Esophagus muscularis mucosa (tissue), 3 donors: ENCODE measurements at regions not wholly inside any gene's neighbourhood (a gene's known extent, or its start where the extent isn't known, plus 50 kb on each side); places are given as distances from the start of the nearest gene placed in this dataset.
"Not testable (repeated sequence)": the region's sequence is repeated elsewhere in the genome, so short reads cannot be mapped to it uniquely, and the experiment has no call there.

Experiments
- POLR2A ChIP-seq: fragments of 450-650 bp; IDR thresholded peaks from one replicate; pipeline ENCODE4 v1.6.1; 2017; ENCODE audit warnings: antibody characterized with exemption, moderate library complexity, mild to moderate bottlenecking, low read depth
- POLR2AphosphoS5 ChIP-seq, 2 donors: sonication (generic); formaldehyde crosslinking; IDR thresholded peaks; one replicate each; pipeline ENCODE4 v1.6.1; 2017; ENCODE audit warnings: antibody characterized with exemption in 2 of 2
- TF ChIP-seq, protein P1 (sequence below), 3 experiments: fragments of 200-600 bp in 2 of 3; fragments of 450-650 bp in 1 of 3; sonication (generic) in 2 of 3; IDR thresholded peaks; one replicate each; pipeline ENCODE4 v1.5.1; 2017 to 2019; ENCODE audit warnings: antibody characterized with exemption in 3 of 3, mild to moderate bottlenecking in 2 of 3, moderate library complexity in 1 of 3

DNA sequence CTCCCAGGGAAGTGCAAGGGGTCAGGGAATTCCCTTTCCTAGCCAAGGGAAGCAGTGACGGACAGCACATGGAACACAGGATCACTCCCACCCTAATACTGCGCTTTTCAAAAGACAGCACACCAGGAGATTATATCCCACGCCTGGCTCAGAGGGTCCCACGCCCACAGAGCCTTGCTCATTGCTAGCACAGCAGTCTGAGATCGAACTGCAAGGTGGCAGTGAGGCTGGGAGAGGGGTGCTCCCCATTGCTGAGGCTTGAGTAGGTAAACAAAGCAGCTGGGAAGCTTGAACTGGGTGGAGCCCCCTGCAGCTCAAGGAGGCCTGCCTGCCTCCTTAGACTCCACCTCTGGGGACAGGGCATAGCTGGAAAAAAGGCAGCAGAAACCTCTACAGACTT lies 149.2 kb downstream of the MACC1 start:
- TF ChIP-seq, protein P1, sequence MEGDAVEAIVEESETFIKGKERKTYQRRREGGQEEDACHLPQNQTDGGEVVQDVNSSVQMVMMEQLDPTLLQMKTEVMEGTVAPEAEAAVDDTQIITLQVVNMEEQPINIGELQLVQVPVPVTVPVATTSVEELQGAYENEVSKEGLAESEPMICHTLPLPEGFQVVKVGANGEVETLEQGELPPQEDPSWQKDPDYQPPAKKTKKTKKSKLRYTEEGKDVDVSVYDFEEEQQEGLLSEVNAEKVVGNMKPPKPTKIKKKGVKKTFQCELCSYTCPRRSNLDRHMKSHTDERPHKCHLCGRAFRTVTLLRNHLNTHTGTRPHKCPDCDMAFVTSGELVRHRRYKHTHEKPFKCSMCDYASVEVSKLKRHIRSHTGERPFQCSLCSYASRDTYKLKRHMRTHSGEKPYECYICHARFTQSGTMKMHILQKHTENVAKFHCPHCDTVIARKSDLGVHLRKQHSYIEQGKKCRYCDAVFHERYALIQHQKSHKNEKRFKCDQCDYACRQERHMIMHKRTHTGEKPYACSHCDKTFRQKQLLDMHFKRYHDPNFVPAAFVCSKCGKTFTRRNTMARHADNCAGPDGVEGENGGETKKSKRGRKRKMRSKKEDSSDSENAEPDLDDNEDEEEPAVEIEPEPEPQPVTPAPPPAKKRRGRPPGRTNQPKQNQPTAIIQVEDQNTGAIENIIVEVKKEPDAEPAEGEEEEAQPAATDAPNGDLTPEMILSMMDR (IDR thresholded peaks at IDR 0.05), result not testable (repeated sequence)
- not testable (repeated sequence) for TF ChIP-seq POLR2AphosphoS5 (IDR thresholded peaks at IDR 0.05); POLR2A
